ENCODE measurements at regions not wholly inside any gene's neighbourhood (a gene's known extent, or its start where the extent isn't known, plus 50 kb on each side); places are given as distances from the start of the nearest gene placed in this dataset.

DNA sequence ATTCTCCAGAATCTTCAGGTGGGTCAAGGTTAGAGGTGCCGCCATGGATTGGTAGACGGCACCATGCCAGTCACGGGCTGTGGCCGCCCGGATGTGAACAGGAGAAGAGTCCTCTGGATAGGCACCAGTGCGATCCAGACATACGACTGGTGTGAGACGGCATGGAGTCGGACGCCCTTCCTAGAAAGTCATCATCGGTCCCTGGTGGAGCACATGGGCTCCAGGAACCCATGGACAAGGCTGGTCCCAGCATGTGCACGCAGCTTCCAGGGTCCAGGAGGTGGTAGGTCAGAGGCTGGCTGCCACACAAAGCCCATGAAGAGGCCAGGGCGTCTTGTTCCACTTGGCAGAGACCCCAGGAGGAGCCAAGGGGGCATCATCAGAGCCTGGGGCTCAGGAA is 276.1 kb upstream of the LRRC3B start:
- H3K4me1 ChIP-seq (ENCODE audit: insufficient read depth, low read length) = no peaks in the 10 kb centered on the region
- peaks cover 30% of the 10 kb centered on the region for H3K9me3 ChIP-seq (ENCODE audit: low read length)
- no peak overlapping the region for H3K27ac ChIP-seq (ENCODE audit: low read length)
- H3K27me3 ChIP-seq (ENCODE audit: low read length) = no peaks in the 10 kb centered on the region
- no peak overlapping the region for H3K4me3 ChIP-seq (ENCODE audit: low read length)
- no peaks in the 10 kb centered on the region for H3K79me2 ChIP-seq (ENCODE audit: low read length)
- no TSS peak for BruUV-seq (replicated peaks)
- no peak overlapping the region for H3K4me2 ChIP-seq (ENCODE audit: low read length)
- CTCF ChIA-PET = no interaction called here
- H4K20me1 ChIP-seq (ENCODE audit: low read length) = no peaks in the 10 kb centered on the region
- DNase-seq (no peak), ATAC-seq (no peak)
- POLR2A ChIA-PET (ENCODE audit: unreplicated experiment) = no interaction called here
- no peaks in the 10 kb centered on the region for H3F3A ChIP-seq (ENCODE audit: low read length, unreplicated experiment)
- no peaks in the 10 kb centered on the region for H3K36me3 ChIP-seq (ENCODE audit: low read depth, low read length)
- no peak overlapping the region for H2AFZ ChIP-seq (ENCODE audit: low read length)
- H3K9ac ChIP-seq (ENCODE audit: low read length) = no peak overlapping the region
- no peaks in the 10 kb centered on the region for H3K9me2 ChIP-seq (replicated peaks; ENCODE audit: low read length)
- intact Hi-C loops (cut with micrococcal nuclease) = no loop called here
- TF ChIP-seq EZH2phosphoT487 (IDR thresholded peaks at IDR 0.05; ENCODE audit: borderline replicate concordance, low read length) (no peak), EZH2 (IDR thresholded peaks at IDR 0.05; ENCODE audit: low read length, unreplicated experiment) (no peak)
- TF ChIP-seq, protein P1, sequence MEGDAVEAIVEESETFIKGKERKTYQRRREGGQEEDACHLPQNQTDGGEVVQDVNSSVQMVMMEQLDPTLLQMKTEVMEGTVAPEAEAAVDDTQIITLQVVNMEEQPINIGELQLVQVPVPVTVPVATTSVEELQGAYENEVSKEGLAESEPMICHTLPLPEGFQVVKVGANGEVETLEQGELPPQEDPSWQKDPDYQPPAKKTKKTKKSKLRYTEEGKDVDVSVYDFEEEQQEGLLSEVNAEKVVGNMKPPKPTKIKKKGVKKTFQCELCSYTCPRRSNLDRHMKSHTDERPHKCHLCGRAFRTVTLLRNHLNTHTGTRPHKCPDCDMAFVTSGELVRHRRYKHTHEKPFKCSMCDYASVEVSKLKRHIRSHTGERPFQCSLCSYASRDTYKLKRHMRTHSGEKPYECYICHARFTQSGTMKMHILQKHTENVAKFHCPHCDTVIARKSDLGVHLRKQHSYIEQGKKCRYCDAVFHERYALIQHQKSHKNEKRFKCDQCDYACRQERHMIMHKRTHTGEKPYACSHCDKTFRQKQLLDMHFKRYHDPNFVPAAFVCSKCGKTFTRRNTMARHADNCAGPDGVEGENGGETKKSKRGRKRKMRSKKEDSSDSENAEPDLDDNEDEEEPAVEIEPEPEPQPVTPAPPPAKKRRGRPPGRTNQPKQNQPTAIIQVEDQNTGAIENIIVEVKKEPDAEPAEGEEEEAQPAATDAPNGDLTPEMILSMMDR (conservative IDR thresholded peaks at IDR 0.05; ENCODE audit: low read depth, low read length) = no peak

- no peaks in the 10 kb centered on the region for H3K4me1 ChIP-seq (ENCODE audit: insufficient read depth, low read length)
- ATAC-seq (no peak), DNase-seq (no peak)
- ChIA-PET CTCF (no interaction called here), POLR2A (ENCODE audit: unreplicated experiment) (no interaction called here)
- no peaks in the 10 kb centered on the region for H3F3A ChIP-seq (ENCODE audit: low read length, unreplicated experiment)
- H4K20me1 ChIP-seq (ENCODE audit: low read length) = no peaks in the 10 kb centered on the region
- H3K27me3 ChIP-seq (ENCODE audit: low read length) = no peaks in the 10 kb centered on the region
- no peak overlapping the region for H3K9ac ChIP-seq (ENCODE audit: low read length)
- TF ChIP-seq EZH2phosphoT487 (IDR thresholded peaks at IDR 0.05; ENCODE audit: borderline replicate concordance, low read length) (no peak), EZH2 (IDR thresholded peaks at IDR 0.05; ENCODE audit: low read length, unreplicated experiment) (no peak)
- TF ChIP-seq, protein P1 (conservative IDR thresholded peaks at IDR 0.05; ENCODE audit: low read depth, low read length) = no peak
- intact Hi-C loops (cut with micrococcal nuclease) = no loop called here
- peaks cover 29% of the 10 kb centered on the region for H3K9me3 ChIP-seq (ENCODE audit: low read length)
- H2AFZ ChIP-seq (ENCODE audit: low read length) = no peak overlapping the region
- H3K79me2 ChIP-seq (ENCODE audit: low read length) = no peaks in the 10 kb centered on the region
- no peaks in the 10 kb centered on the region for H3K9me2 ChIP-seq (replicated peaks; ENCODE audit: low read length)
- H3K36me3 ChIP-seq (ENCODE audit: low read depth, low read length) = no peaks in the 10 kb centered on the region
- BruUV-seq (replicated peaks) = no TSS peak
- H3K4me2 ChIP-seq (ENCODE audit: low read length) = no peak overlapping the region
- H3K27ac ChIP-seq (ENCODE audit: low read length) = no peak overlapping the region
- no peak overlapping the region for H3K4me3 ChIP-seq (ENCODE audit: low read length)
These were observed 275.4 kb upstream of the LRRC3B start for GRCh38 chr3:26347150-26347549.

- Histone ChIP-seq H3K4me3 (ENCODE audit: low read length) (no peak overlapping the region), H3K4me2 (ENCODE audit: low read length) (no peak overlapping the region), H3K9ac (ENCODE audit: low read length) (no peak overlapping the region), H3K36me3 (ENCODE audit: low read depth, low read length) (no peaks in the 10 kb centered on the region), H3K27me3 (ENCODE audit: low read length) (no peaks in the 10 kb centered on the region), H3K9me2 (replicated peaks; ENCODE audit: low read length) (no peaks in the 10 kb centered on the region), H3F3A (ENCODE audit: low read length, unreplicated experiment) (no peaks in the 10 kb centered on the region), H3K4me1 (ENCODE audit: insufficient read depth, low read length) (no peaks in the 10 kb centered on the region), H3K79me2 (ENCODE audit: low read length) (no peaks in the 10 kb centered on the region), H4K20me1 (ENCODE audit: low read length) (no peaks in the 10 kb centered on the region), H2AFZ (ENCODE audit: low read length) (no peak overlapping the region), H3K9me3 (ENCODE audit: low read length) (peaks cover 27% of the 10 kb centered on the region), H3K27ac (ENCODE audit: low read length) (no peak overlapping the region)
- ATAC-seq (no peak), DNase-seq (no peak)
- no peak for TF ChIP-seq EZH2phosphoT487 (IDR thresholded peaks at IDR 0.05; ENCODE audit: borderline replicate concordance, low read length)
- TF ChIP-seq, protein P1 (conservative IDR thresholded peaks at IDR 0.05; ENCODE audit: low read depth, low read length) = no peak
- no peak for TF ChIP-seq EZH2 (IDR thresholded peaks at IDR 0.05; ENCODE audit: low read length, unreplicated experiment)
- intact Hi-C loops (cut with micrococcal nuclease) = no loop called here
- CTCF ChIA-PET = interaction anchor here (0.9 kb wide), 1 partner anchor 903 kb away, joined by 3 read pairs; no protein-coding TSS in a partner anchor
- POLR2A ChIA-PET (ENCODE audit: unreplicated experiment) = no interaction called here
- no TSS peak for BruUV-seq (replicated peaks)
These were observed 271.7 kb upstream of the LRRC3B start for GRCh38 chr3:26350853-26351252.
